D721Med (cell line): ENCODE measurements at regions not wholly inside any gene's neighbourhood (a gene's known extent, or its start where the extent isn't known, plus 50 kb on each side); places are given as distances from the start of the nearest gene placed in this dataset.

Experiments used
- DNase-seq: peaks from one replicate; pipeline ENCODE4 v3.0.0; 2011; ENCODE audit warnings: low spot score; ENCODE audit not compliant: insufficient read length
- FAIRE-seq: peaks from 2 replicates; lab custom pipeline; 2011; peaks lifted over from hg19 to GRCh38; lab: Jason Lieb, UNC
- TF ChIP-seq, protein P1 (sequence below): IDR thresholded peaks from 2 replicates; pipeline ENCODE4 v1.5.1; 2012; ENCODE audit warnings: mild to moderate bottlenecking, control low read depth; ENCODE audit not compliant: insufficient read depth; ENCODE audit errors: missing control alignments

GRCh38 chr18:37716106-37716735 lies 150.6 kb upstream of the CELF4 start:
- TF ChIP-seq, protein P1, sequence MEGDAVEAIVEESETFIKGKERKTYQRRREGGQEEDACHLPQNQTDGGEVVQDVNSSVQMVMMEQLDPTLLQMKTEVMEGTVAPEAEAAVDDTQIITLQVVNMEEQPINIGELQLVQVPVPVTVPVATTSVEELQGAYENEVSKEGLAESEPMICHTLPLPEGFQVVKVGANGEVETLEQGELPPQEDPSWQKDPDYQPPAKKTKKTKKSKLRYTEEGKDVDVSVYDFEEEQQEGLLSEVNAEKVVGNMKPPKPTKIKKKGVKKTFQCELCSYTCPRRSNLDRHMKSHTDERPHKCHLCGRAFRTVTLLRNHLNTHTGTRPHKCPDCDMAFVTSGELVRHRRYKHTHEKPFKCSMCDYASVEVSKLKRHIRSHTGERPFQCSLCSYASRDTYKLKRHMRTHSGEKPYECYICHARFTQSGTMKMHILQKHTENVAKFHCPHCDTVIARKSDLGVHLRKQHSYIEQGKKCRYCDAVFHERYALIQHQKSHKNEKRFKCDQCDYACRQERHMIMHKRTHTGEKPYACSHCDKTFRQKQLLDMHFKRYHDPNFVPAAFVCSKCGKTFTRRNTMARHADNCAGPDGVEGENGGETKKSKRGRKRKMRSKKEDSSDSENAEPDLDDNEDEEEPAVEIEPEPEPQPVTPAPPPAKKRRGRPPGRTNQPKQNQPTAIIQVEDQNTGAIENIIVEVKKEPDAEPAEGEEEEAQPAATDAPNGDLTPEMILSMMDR: no peak
- peak; percentile 11 for FAIRE-seq
- no peak for DNase-seq

DNA sequence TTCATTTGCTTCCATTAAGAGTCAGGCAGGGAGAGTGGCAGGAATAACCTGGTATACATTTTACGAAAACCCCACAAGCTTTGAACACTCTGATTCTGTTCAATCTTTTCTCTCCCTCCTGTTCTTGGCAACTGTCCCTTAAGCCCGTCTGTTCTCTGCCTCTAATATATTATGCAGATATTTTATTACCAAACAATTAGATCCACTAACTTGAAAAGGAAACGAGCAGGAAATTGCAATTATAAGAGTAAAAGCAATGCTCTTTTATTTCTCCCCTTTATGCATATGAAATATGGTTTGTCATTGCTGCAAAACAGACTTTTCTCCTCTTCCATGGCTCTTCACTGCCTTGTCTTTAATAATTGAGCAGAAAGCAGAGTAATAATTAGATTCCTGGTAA lies 149.1 kb upstream of the CELF4 start:
- TF ChIP-seq, protein P1: no peak
- FAIRE-seq (no peak), DNase-seq (no peak)

- FAIRE-seq (no peak), DNase-seq (no peak)
- TF ChIP-seq, protein P1: no peak
These were observed 147.2 kb upstream of the CELF4 start for GRCh38 chr18:37712776-37713175.

- FAIRE-seq: peak; percentile 32
- no peak for DNase-seq
- TF ChIP-seq, protein P1: no peak
These were observed 146.3 kb upstream of the CELF4 start for GRCh38 chr18:37711766-37712505.

DNA sequence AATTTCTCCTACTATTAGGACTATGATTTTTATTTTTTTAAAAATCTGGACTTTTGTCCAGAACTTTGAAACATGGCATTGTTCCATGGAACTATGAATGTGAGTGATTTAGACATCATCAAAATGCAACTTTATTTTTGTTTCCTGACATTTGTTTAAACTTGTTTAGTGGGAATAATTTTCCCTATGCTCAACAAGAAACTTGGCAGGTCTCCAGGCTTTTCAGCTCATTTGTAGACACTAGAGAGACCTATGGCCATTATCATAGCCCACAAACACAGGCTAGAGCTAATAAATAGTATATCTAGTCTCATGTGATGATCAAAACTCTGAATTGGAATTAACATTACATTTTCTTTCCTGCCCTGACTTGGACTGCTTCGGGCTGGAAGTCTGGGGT lies 145.1 kb upstream of the CELF4 start:
- TF ChIP-seq, protein P1: no peak

GRCh38 chr18:37709740-37710139 lies 144.1 kb upstream of the CELF4 start:
- DNase-seq: no peak
- TF ChIP-seq, protein P1: no peak
- FAIRE-seq: no peak

More for the DNA sequence above, 145.1 kb upstream of the CELF4 start:
- no peak for DNase-seq
- no peak for FAIRE-seq

DNA sequence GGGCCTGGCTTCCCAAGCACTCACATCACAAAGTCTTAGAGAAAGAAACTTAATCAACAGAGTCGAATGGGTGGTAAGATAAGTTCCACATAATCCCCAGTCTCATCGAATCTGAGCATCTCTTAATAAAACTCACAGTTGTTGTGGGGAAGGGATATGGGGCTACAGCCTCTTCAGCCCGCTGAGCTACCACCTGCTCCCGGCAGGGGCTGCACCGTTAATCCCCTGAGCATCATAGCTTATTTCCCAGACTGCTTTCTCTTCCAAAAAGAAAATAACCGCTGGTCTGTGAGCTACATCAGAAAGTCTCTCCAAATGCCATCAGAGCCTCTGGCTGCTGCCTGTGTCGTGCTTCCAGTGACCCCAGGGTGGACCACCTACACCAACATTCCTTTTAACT lies 139.4 kb upstream of the CELF4 start:
- TF ChIP-seq, protein P1: no peak
- DNase-seq (no peak), FAIRE-seq (peak; percentile 86)
